ENCODE measurements at regions not wholly inside any gene's neighbourhood (a gene's known extent, or its start where the extent isn't known, plus 50 kb on each side); places are given as distances from the start of the nearest gene placed in this dataset.

GRCh38 chr4:54473798-54474197 is 184.0 kb upstream of the KIT start:
- no peak for ATAC-seq
- TF ChIP-seq ZNF70 (CRISPR knock-in tag; IDR thresholded peaks at IDR 0.05) (no peak), TOX (CRISPR knock-in tag; IDR thresholded peaks at IDR 0.05; ENCODE audit: borderline replicate concordance) (no peak), CSRNP3 (CRISPR knock-in tag; IDR thresholded peaks at IDR 0.05) (no peak), ESRRG (CRISPR knock-in tag; IDR thresholded peaks at IDR 0.05) (no peak), CSDC2 (CRISPR knock-in tag; IDR thresholded peaks at IDR 0.05) (no peak), OSR1 (CRISPR knock-in tag; IDR thresholded peaks at IDR 0.05) (no peak), TSHZ2 (CRISPR knock-in tag; IDR thresholded peaks at IDR 0.05) (no peak), TCF4 (CRISPR knock-in tag; IDR thresholded peaks at IDR 0.05; ENCODE audit: borderline replicate concordance) (no peak), GLIS3 (CRISPR knock-in tag; IDR thresholded peaks at IDR 0.05) (no peak), ZNF8 (CRISPR knock-in tag; IDR thresholded peaks at IDR 0.05) (no peak), ZFP3 (CRISPR knock-in tag; IDR thresholded peaks at IDR 0.05) (no peak), POU6F1 (CRISPR knock-in tag; IDR thresholded peaks at IDR 0.05; ENCODE audit: borderline replicate concordance, low read depth) (no peak), PATZ1 (CRISPR knock-in tag; IDR thresholded peaks at IDR 0.05; ENCODE audit: borderline replicate concordance) (no peak)

- no peak for TF ChIP-seq POU6F1 (CRISPR knock-in tag; IDR thresholded peaks at IDR 0.05; ENCODE audit: borderline replicate concordance, low read depth)
- no peak for ATAC-seq
Observed at GRCh38 chr4:54475546-54475945, 182.2 kb upstream of the KIT start.

- TF ChIP-seq ZNF565 (CRISPR knock-in tag; conservative IDR thresholded peaks at IDR 0.05; ENCODE audit: low read depth) (no peak), ZC3H10 (CRISPR knock-in tag; IDR thresholded peaks at IDR 0.05) (no peak), ARNTL (CRISPR knock-in tag; IDR thresholded peaks at IDR 0.05; ENCODE audit: borderline replicate concordance, low read depth) (no peak), TSHZ2 (CRISPR knock-in tag; IDR thresholded peaks at IDR 0.05) (no peak), ZFP3 (CRISPR knock-in tag; IDR thresholded peaks at IDR 0.05) (no peak), RARB (CRISPR knock-in tag; IDR thresholded peaks at IDR 0.05) (no peak), POU6F1 (CRISPR knock-in tag; IDR thresholded peaks at IDR 0.05; ENCODE audit: borderline replicate concordance, low read depth) (no peak), TOX (CRISPR knock-in tag; IDR thresholded peaks at IDR 0.05; ENCODE audit: borderline replicate concordance) (no peak)
- ATAC-seq, result no peak
Observed at GRCh38 chr4:54482529-54483200, 175.1 kb upstream of the KIT start.

Data from SK-N-SH treated with all-trans-retinoic acid at 6 μM for 48 hours (cell line).